HG03354 (cell line): ENCODE measurements at regions not wholly inside any gene's neighbourhood (a gene's known extent, or its start where the extent isn't known, plus 50 kb on each side); places are given as distances from the start of the nearest gene placed in this dataset.
"Not testable (repeated sequence)": the region's sequence is repeated elsewhere in the genome, so short reads cannot be mapped to it uniquely, and the experiment has no call there.

Experiments
- ATAC-seq: cut with Tn5 transposase; IDR thresholded peaks from one replicate; pipeline ENCODE4 v1.9.1; 2021; ENCODE audit warnings: mild to moderate bottlenecking; ENCODE audit not compliant: unreplicated experiment, poor library complexity, severe bottlenecking

- ATAC-seq: no peak
Observed at GRCh38 chr2:159880729-159881128, 82.7 kb upstream of the CD302 start.

GRCh38 chr2:159879051-159879604 lies 81.1 kb upstream of the CD302 start:
- ATAC-seq: peak; percentile 81

- ATAC-seq: no peak
Observed at GRCh38 chr2:159875083-159875482, 77.1 kb upstream of the CD302 start.

- no peak for ATAC-seq
Observed at GRCh38 chr2:159873258-159873657, 75.2 kb upstream of the CD302 start.

- ATAC-seq: no peak
Observed at GRCh38 chr2:159872353-159872752, 74.3 kb upstream of the CD302 start.

- not testable (repeated sequence) for ATAC-seq
Observed at GRCh38 chr2:159868598-159869159, 70.7 kb upstream of the CD302 start.

- no peak for ATAC-seq
Observed at GRCh38 chr2:159867567-159868361, 69.8 kb upstream of the CD302 start.

- no peak for ATAC-seq
Observed at GRCh38 chr2:159863526-159864160, 65.6 kb upstream of the CD302 start.

GRCh38 chr2:159860581-159861310 lies 62.7 kb upstream of the CD302 start:
- ATAC-seq: no peak

GRCh38 chr2:159859583-159859982 lies 61.6 kb upstream of the CD302 start:
- no peak for ATAC-seq

- no peak for ATAC-seq
Observed at GRCh38 chr2:159856760-159857159, 58.8 kb upstream of the CD302 start.

GRCh38 chr2:159855557-159856061 lies 57.6 kb upstream of the CD302 start:
- ATAC-seq: no peak

- ATAC-seq: no peak
Observed at GRCh38 chr2:159855143-159855542, 57.1 kb upstream of the CD302 start.

GRCh38 chr2:159854481-159854880 lies 56.5 kb upstream of the CD302 start:
- no peak for ATAC-seq

GRCh38 chr2:159853101-159853500 lies 55.1 kb upstream of the CD302 start:
- ATAC-seq: no peak

GRCh38 chr2:159851941-159852340 lies 53.9 kb upstream of the CD302 start:
- no peak for ATAC-seq

- ATAC-seq: no peak
Observed at GRCh38 chr2:159850789-159851188, 52.8 kb upstream of the CD302 start.

- no peak for ATAC-seq
Observed at GRCh38 chr2:159849160-159849813, 51.3 kb upstream of the CD302 start.
